HG02884 (cell line): ENCODE measurements at regions not wholly inside any gene's neighbourhood (a gene's known extent, or its start where the extent isn't known, plus 50 kb on each side); places are given as distances from the start of the nearest gene placed in this dataset.

Source experiments
- ATAC-seq: cut with Tn5 transposase; IDR thresholded peaks from one replicate; pipeline ENCODE4 v1.9.1; 2021; ENCODE audit warnings: mild to moderate bottlenecking, moderate library complexity; ENCODE audit not compliant: unreplicated experiment

- no peak for ATAC-seq
Observed at GRCh38 chr1:83735526-83735925, 263.4 kb downstream of the TTLL7 start.

GRCh38 chr1:83734420-83734819, 264.5 kb downstream of the TTLL7 start:
- ATAC-seq = no peak

GRCh38 chr1:83725735-83726360, 273.1 kb downstream of the TTLL7 start:
- no peak for ATAC-seq

DNA sequence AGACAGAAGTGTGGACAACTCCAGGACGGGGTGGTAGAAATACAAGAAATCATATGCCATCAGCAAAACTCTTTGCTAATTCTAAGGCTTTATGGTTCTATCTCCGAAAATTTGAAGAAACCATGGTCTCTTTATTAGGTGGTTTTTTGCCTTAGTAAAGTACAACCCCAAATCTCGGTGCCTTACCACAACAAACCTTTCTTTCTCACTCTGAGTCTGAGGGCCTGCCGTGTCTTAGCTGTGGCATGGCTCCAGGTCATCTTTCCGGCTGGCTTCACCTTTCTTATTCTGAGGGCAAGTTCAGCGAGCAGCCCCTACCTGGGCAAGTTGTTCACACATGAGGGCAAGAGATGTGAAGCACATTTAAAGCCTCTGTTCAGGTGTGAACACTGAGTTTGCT, 280.6 kb downstream of the TTLL7 start:
- peak; percentile 64 for ATAC-seq

DNA sequence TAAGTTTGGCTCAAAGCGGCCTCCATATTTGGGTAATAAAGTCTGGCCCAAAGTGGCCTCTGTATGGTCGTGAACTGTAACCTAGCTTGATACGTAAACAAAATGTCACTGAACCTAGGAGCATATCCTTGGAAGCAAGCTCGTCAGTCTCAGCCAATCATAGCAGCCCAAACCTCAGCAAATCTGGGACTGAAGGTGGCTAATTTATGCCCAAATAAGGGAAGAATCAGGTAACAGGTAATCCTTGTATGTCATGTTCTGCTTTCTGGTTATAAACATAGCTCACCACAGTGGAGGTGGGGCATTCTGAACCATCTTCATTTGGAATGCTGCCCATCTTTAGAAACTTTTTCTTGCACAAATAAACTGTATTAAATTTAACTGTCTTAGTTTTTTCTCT, 281.1 kb downstream of the TTLL7 start:
- ATAC-seq = no peak

GRCh38 chr1:83716641-83717040, 282.3 kb downstream of the TTLL7 start:
- no peak for ATAC-seq

DNA sequence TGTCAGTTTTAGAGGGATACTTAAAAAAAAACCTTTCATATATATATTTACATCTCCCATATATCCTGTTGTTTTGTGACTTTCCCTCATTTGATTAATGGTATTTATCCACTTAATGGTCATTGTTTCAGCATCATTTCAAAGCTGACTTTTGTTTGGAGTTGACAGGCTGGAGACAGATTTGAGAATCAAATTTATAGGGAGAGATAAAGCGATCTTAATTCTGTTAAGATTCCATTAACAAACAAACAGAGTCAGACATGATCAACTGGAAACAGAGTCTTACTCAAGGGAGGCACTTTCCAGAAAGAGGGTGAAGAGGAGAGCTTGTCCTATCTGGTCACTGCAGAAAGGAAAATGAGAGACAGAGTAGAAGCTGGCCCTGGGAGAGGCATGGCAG, 283.4 kb downstream of the TTLL7 start:
- ATAC-seq = no peak

DNA sequence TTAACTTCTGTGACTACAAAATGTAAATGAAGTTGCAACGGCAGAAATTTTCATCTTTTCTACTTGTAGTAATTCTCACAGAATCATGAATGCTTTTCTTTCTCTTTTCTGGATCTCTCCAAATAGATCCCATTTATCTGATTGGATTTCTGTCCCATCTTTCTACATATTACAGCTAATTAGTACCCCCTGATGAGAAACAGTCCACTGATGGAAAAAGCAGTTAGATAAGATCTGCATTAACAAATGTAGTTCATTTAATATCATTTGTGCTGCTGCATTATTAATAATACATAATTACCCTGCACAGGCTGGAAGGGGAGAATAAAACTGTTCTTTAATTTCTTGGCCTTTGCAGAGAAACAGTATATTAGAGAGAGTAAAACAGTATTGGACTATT, 289.3 kb downstream of the TTLL7 start:
- no peak for ATAC-seq

DNA sequence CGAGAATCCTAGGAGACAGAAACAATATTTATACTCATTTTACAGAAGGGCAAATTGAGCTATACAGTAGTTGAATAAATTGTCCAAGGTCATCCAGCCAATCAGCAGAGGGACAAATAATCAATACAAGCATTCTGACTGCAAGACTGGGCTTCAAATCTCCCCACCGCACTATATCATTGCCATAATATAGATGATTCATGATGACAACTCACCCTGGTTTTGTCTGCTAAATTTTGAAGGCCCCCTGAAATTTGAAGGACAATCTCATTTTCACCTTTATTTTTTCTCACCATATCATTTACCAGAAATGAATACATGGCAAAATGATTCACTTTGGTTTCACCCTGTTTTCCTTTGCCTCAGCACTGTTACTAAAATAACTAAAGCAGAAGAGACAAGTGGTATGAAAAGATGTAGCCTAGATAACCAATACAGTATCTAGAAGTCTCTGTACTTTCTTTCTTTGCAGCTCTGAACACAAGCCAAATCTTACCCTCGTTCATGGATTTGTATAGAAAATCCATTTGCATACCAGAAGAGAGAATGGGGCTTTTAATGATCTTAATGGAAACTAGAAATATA, 292.5 kb downstream of the TTLL7 start:
- ATAC-seq = no peak

- ATAC-seq = no peak
Observed at GRCh38 chr1:83705091-83705490, 293.8 kb downstream of the TTLL7 start.

DNA sequence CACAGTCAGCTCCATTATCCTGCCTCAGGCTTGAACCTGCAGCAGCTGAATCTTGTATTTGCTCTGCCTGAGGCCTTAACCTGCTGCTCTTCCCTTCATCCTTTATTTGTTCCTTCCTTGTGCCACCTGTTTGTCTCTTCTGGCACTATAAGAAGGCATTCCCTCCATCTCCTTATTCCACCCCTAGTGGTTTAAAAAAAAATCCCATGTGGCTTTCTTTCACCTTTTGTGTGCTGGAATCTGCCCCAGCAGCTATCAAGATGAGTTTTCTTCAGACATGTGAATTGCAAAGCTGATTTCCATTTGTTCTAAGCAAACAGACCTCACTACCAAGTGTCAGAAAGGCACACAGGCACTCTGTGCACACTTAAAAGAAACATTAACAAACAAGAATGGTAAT, 294.6 kb downstream of the TTLL7 start:
- no peak for ATAC-seq

GRCh38 chr1:83702356-83702755, 296.6 kb downstream of the TTLL7 start:
- no peak for ATAC-seq

DNA sequence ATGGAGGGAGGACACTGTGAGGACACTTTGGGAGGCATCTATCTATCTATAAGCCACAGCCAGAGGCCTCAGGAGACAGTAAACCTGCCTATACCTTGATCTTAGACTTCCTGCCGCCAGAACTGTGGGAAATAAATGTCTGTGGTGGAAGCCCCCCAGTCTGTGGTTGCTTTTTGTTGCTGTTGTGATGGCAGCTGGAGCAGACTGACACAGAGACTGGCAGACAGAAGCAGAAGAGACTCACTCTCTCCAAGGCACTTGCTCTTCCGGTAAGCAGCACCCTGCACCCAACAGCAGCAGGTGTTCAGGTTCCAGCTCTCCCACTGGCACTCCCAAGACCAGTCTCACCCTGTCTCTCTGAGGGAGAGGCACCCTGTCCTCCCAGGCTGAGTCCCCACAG, 297.6 kb downstream of the TTLL7 start:
- ATAC-seq = no peak

GRCh38 chr1:83698644-83699043, 300.3 kb downstream of the TTLL7 start:
- ATAC-seq = no peak

DNA sequence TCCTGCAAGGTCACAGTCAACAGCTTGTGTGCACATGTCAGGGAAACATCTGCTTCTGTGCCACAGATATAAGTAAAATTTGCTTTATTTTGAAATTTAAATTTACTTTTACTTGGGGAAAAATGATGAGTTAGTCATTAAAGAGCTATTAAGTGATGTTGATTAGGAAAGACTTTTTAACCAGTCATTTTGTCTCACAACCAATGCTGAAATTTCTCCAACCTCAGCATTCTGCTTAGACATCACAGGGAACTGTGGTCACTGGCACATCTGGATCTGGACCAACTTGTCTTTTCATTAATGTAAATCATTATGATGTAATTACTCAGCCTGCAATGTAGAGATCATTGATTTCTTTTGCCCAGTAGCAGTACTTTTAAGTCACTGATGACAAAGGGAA, 301.0 kb downstream of the TTLL7 start:
- no peak for ATAC-seq

- no peak for ATAC-seq
Observed at GRCh38 chr1:83697220-83697619, 301.7 kb downstream of the TTLL7 start.

DNA sequence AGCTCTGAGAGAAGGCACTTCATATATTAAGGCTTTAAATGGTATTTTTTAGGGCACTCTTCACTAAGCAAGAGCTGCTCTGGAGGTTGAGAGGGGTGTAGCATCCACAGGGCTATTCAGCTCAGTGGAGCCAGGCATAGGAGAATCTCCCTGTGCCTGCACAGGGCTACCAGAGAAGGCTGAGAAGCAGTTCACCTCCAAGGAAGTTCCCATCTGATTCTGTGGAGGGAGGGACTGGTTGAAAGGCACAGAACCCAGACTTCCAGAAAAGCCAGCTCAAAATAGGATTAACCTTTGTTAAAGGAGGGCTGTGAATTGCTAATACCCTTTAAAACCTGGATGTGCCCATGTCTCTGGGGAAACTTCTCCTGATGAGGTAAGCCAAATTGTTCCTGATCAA, 304.5 kb downstream of the TTLL7 start:
- no peak for ATAC-seq

DNA sequence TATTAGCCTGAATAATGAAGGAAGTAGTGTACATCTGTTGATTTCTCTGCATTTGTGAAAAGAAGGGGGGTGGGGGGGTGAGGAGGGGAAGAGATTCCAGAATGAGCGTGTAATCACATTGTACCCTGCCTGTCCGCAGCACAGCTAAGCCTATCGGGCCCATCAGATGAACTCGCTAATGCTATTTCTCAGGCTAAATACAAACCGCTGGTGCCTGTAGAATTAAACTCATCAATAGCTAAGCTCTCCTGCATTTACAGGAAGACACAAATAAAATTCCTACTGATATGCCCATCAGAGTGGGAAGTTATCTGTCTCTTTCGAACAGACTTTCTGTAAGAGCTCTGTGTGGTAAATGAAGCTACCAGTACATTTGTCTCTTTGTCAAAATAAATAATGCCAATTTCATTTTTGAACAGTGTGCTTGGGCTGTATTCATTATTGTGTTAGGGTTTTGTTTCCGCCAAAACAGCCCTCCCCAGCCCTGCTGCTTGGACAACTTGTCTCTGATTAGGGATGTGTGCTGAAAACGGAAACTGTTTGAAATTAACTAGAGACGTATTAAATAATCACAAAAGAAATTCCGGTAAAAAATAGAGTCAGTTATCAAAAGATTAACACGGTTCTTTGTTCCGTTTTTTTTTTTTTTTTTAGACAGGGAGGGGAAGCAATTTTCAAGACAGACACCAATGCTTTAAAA, 305.4 kb downstream of the TTLL7 start:
- ATAC-seq = no peak

- ATAC-seq = peak; percentile 56
Observed at GRCh38 chr1:83692524-83693381, 306.2 kb downstream of the TTLL7 start.

- ATAC-seq = no peak
Observed at GRCh38 chr1:83691953-83692500, 306.9 kb downstream of the TTLL7 start.
